ENCODE measurements at regions not wholly inside any gene's neighbourhood (a gene's known extent, or its start where the extent isn't known, plus 50 kb on each side); places are given as distances from the start of the nearest gene placed in this dataset.
"Not testable (repeated sequence)": the region's sequence is repeated elsewhere in the genome, so short reads cannot be mapped to it uniquely, and the experiment has no call there.

DNA sequence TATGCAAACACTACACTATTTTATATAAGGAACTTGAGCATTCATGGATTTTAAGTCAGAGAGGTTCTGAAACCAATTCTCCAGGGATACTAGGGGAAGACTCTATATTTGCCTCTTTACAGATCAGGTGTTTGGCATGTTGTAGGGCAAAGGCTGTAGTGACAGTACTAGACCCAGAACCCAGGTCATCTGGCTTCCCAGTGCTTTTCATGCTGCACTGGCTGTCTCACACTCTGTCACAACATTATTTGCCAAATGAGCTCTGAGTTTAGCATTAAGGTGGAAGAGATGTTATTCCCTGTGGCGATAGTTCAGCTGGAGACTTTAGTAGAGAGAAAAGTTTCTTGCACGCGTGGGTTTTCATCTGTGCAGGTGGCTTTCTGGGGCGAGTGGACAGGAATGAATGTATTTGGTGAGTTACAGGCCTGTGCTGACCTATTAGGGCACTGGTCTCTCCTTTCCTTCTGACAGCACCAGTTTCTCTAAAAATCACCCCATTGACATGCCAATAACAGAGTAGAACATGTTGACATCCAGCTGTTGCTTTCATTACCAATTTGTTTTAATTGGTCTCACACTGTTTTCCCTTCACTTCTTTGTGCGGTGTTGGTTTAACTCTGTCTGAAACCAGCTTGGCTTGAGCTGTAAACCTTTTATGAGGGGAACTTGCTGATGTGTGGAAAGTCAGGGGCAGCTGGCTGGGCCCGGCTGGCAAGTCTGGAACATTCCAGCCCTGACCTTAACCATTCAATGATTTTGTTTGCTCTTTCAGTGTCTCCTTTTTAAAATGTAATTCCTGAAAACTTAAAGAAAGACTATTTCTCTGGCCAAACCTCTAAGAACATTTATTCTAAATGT is 643.0 kb upstream of the FAM98A start:
- DNase-seq = no peak

DNA sequence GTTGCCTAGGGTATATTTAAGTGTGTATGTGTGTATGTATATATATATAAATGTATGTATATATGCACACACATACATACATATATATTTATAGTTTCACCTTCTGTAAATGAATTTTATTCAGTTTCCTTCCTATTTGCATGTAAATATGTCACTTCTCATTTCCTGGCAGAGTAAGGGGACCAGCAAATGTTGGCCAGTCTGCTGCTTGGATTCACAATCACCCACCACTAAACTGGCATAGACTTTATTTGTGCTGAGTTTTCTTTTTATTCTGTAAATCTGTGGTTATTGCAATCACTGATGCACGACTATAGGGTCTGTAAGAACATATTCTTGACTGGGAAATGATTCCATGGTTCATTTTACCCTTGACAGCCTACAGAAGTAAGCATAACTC is 640.4 kb upstream of the FAM98A start:
- DNase-seq = no peak

DNA sequence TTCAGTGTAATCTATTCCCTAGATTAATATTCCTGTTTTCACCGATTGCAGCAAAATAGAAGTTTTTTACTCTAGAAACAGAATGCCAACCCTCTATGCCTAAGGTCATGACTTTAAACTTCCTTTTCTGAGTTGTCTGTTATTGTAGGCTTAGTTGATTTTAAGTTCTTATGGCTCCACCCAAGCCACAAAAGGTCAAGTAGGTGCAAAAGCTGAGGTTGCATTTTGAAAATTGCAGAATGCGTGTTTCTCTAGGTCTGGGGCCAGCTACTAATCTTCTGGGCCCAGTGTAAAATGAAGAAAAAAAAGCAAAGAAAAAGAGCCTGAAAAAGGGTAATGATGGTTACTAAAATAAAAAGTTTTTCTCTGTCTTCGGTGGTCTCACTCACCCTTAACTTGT is 635.7 kb upstream of the FAM98A start:
- DNase-seq = no peak

DNA sequence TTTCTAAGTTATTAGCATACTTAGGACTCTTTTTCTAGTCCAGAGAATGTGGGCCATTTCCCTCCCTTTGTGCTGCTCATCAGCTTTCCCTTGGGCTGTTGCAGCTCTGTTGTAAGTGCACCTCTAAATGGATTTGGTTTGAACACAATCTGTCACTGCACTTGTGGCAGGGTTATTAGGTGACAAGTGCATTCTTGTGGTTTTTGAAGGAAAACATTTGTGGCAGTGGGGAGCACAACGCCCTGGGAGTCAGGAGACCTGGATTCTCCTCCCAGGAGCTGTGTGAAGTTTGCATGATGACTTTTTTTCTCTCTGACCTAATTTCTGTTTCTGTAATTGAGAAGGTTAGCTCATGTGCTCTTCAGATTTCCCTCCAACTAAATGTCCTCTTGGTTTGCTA is 630.9 kb upstream of the FAM98A start:
- DNase-seq = no peak

DNA sequence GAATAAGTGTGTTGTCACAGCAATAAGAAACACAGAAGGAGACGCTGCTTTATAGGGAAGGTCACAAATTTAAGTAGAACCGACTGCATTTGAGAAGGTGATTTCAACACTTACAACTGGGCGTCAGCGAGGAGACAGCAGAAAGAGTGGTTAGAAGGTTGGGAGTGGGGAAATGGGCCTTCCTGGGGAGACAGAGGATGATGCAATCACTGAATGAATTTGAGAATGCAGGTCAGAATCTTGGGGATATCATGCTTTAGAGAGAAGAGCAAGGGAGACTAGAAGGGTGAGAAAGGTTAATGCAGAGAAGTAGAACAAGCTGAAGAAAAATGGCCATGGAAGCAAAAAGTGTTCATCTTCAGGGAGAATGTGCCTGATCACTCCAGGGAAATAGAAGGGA is 616.1 kb upstream of the FAM98A start:
- DNase-seq = no peak

DNA sequence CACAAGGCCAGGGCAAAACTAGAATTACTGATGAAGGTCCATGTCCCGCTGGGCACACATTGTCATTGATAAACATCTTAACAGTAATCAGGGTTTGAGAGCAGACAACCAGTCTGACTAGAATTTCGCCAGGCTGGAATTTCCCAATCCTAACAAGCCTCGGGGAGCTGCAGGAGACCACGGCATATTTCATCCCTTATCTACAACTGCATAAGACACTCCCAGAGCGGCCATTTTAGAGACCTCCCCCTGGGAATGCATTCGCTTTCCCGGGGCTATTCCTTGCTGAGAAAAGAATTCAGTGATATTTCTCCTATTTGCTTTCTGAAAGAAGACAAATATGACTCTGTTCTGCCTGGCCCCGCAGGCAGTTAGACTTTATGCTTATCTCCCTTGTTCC is 611.3 kb upstream of the FAM98A start:
- not testable (repeated sequence) for DNase-seq

DNA sequence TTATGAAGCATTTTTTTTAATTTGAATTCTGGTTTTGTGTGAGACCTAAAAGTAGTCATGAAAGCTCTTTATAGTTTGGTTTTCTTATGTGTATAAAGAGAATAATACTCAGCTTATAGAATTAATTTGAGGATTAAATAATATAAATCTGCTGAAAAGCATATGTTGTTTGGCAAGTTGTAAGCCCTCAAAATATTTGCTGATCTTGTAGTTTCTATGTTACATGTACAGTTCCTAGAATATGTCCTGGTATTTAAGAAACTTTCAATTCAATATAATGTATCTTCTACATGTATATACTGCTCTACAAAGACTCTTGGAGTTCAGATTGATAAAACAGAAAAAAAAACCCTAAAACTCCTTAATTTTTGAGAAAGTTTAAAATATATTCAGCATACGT is 605.5 kb upstream of the FAM98A start:
- DNase-seq = no peak

DNA sequence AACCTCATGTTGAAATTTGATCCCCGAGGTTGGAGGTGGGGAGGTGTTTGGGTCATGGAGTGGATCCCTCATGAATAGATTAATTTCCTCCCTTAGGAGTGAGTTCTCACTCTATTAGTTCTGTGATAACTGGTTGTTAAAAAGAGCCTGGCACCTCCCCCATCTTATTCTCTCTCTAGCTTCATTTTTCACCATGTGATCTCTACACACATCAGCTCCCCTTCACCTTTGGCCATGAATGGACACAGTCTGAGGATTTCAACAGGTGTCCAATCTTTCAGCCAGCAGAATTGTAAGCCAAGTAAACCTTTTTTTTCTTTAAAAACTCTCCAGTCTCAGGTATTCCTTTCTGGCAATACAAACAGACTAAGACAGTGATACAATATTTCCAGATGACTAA is 602.0 kb upstream of the FAM98A start:
- DNase-seq = no peak

DNA sequence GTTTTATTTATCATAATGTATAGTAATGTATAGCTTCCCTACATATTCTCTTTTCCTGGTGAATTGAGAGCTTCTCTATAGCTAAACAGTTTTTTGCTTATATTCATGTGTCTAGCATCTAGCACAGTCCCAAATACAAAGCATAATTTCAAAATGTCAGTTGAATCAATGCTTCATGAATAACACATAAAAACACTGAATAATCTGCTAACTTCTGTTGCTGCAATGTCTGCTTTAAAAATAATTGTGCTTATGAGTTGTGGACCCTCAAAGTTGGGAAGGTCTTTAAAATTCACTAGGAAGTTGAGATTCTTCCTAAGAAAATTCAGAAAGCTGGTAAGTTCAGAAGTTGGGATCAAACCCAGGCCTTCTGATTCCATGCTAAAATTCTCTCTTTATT is 600.9 kb upstream of the FAM98A start:
- no peak for DNase-seq

DNA sequence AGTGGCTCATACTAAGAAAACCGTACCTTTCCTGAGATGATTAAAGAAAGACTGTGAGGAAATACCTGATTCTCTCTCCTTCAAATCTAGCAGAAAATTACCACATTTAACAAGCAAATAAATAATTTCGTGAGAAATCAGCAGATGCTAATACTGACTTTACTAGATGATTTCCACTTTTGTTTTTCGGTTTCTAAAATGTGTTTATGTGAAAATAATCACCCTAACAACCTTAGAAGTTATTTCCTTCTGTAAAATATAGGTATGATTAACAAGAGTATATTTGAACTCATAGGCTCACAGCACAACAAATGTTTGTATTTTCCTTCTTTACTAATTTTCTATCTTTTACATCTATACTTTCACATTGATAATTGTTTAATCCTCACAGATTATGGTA is 594.1 kb upstream of the FAM98A start:
- no peak for DNase-seq

DNA sequence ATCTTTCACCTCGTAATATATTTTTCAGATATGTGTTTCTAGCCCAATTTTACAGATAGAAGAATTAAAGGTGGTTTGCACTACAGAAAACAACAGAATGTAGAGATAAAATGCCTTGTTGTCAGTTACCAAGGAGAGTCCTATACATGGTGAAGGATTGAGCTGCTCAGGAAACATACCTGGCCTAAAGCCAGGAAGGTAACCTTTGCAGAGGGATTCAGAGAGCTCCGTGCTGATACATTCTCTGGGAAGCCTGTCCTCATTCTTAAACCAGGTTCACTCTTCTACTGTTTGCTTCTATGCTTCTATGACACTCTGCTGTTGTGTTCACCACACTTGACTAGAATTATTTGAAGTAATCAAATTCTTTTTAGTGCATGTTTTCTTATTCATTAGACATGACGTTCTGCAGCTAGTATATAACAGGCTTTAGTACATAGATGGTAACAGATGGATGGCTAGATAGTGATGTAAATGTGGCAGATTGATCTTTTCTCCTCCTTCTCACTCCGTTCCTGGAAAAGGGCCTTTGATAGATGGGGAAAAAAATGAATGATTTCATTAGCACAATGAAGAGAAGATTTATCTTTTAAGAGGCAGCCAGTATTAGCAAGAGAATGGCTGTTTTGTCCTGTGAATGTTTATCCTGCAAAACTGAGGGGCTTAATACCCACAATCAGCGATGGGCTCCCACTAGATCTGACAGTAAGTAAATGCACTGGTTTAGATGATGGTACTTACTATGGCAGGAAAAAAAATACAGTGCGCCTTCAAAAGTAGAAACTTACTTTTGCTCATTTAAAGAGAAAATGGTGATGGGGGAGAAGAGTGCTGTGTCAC is 589.6 kb upstream of the FAM98A start:
- no peak for DNase-seq

DNA sequence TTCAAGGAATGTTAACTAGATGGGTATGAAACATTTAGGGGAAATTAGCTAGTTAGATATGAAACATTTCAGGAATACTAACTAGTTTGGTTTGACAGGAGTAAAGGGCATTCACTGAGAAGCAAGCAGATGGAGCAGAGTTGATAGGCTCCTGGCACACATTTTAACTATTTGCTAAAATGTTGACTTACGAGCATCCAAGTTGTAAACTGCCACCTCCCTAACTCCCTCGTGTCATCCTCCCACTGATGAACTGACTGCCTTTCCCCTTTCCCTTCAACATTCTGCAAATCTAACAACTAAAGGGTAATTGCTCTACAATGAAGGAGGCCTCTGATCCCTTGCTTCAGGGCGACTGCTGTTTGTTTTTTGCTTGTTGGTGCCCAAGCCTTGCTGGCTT is 580.4 kb upstream of the FAM98A start:
- no peak for DNase-seq

DNA sequence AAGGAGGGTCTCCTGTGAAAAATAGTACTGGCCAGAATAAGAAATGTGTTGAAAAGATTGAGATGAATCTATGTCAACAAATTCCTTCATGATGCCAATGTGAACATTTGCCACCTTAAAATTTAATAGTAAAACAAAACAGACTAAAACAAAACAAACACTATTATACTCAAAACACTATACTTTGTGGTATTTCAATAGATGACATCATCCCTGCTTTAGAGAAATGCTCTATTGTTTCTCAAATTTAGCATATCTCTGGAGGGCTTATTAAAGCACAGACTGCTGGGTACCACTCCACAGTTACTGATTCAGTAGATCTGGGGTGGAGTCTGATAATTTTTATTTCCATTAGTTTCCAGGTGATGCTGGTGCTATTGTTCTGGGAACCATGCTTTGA is 579.4 kb upstream of the FAM98A start:
- DNase-seq = no peak

DNA sequence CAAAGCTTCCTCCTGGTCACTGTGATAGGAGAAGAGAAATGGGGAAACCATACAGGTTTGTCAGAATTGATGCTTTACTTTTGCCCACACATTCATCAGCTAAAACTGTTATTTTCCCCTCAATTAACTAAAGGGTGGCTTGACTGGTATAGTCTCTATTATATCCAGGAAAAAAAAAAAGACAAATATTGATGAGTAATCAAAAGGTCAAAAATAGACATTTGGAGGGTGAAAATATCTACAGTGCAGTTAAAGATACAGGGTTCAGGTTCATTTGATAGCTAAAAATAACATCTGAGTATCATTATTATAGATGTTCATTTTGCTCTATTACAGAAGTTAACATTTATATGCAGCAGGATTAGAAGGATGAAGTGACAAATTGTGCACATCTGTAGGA is 577.6 kb upstream of the FAM98A start:
- DNase-seq = no peak

DNA sequence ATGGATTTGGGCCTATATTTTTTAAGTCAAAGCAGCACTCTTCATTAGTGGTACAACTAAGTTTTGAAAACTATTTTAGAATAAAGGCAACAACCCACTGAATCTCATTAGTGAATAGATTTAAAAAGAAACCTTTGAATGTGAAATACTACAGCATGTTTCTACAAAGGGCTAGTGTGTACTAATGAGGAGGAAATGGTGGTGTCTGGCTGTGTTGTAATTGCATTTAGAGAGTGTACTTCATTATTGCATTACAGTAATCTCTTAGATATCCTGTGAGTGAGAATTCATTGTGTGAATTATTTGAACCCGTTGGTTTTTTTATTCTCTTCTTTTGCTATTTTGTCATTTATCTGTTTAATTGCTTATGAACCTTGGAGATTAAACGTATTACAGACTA is 575.4 kb upstream of the FAM98A start:
- DNase-seq = no peak

DNA sequence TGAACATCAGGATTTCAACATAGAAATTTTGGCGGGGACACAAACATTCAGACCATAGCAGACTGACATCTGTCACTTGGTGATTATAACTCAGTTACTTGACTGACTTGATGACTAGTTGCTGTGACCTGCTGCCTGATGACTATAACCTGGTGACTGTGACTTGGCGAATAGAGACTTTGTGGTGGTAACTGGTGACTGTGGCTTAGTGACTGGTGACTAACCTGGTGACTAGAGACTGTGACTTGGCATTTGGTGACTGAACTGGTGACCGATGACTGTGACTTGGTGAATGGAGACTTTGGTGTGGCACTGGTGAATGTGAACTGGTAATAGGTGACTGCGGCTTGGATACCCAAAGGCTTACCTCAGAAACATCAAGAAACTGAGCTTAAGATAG is 563.1 kb upstream of the FAM98A start:
- DNase-seq = no peak

DNA sequence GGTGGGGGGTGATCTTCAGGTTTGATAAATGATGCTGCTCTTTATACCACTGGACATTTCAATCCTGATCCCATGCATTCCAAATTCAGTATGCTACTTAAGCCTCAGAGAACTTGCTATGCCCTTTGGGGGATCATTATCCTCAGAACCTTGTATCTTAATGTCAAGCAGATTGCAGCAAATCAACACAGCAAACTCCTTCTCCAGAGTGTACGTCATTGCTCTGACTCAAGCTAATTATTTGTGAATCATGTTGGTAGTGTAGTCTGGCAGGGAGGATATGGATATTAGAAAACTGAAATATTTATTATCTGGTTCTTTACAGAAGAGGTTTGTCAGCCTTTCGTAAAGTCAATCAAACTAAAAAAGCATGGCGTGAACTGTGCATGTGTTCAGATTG is 562.5 kb upstream of the FAM98A start:
- DNase-seq = no peak

DNA sequence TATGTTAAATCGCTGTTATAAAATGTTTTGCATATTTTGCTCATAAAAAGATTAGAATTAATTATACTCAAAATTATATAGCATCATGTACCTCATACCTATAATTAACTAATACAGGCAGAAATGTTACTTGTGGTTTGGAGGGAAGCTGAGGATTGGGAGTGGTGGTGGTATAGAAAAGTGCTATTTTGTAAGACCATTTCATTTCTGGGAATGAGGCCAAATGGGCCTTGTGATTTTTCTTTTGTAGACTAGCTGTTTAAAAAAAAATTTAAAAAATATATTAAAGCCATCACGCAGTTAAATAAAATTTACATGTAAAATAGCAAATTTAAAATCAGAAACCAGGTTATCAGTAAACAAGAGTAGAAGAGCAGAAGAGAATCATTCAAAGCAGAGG is 560.8 kb upstream of the FAM98A start:
- no peak for DNase-seq

DNA sequence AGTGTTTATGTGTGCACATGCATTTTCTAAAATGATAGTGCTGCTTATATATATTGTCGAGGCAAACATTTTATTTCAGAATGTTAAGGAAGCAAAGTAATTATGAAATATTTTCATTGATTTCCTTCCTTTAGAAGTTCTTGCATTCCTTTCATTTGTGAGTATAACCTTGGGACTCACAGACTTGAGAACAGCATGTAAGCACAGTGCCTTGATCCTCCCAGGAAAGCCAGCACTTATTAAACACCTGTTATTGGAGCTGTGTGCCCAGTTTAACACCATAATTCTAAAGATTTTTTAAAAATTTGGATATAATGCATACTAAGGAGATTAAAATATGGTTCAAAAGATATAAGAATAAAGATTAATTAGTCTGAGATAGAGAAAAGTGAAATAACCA is 554.4 kb upstream of the FAM98A start:
- DNase-seq = no peak

DNA sequence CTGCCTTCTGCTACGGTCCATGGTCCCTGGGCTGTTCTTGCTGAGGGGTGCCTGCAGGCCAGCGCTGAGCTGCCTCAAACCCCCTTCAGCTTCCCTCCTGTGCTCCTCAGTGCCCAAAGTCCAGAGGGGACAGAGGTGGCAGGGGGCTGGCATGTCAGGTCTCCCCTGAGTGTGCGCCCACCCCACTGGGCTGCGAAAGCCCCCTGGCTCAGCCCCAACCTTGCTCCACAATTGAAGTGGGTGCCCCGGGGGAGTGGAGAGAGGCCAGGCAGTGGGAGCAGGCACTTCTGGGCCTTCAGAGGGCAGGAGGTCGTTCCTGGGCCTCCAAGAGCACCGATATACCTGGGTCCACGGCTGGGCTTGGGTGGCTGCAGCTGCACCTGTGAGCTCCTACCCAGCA is 548.7 kb upstream of the FAM98A start:
- no peak for DNase-seq

DNA sequence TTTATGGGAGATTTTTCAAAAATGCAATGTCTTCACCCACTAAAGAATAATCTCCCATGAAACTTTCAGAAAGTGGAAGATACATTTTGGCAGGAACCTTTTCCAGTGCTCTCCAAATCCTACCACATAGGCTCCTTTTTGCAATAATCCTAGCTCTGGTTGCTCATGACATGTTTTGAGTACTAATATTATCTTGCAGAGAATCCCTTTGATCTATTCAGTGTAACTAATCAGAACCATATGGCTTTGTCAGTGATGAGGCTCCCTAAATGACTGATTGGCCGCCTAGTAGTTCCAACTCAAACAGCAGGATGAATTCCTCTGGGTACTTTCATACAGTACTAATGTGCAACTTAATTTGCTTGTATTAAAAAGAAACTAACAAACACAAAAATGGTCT is 544.0 kb upstream of the FAM98A start:
- DNase-seq = no peak

DNA sequence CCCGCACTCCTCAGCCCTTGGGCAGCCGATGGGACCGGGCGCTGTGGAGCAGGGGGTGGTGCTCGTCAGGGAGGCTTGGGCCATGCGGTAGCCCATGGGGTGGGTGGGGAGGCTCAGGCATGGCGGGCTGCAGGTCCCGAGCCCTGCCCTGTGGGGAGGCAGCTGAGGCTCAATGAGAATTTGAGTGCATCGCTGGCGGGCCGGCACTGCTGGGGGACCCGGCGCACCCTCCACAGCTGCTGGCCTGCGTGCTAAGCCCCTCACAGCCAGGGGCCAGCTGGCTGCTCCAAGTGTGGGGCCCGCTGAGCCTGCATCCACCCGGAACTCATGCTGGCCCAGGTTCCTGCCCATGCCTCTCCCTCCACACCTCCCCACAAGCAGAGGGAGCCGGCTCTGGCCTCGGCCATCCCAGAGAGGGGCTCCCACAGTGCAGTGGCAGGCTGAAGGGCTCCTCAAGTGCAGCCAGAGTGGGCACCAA is 543.5 kb upstream of the FAM98A start:
- DNase-seq = not testable (repeated sequence)

DNA sequence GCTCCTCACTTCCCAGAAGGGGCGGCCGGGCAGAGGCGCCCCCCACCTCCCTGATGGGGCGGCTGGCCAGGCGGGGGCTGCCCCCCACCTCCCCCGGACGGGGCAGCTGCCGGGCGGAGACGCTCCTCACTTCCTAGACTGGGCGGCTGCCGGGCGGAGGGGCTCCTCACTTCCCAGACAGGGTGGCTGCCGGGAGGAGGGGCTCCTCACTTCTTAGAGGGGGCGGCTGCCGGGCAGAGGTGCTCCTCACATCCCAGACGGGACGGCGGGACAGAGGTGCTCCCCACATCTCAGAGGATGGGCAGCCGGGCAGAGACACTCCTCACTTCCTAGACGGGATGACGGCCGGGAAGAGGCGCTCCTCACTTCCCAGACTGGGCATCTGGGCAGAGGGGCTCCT is 534.0 kb upstream of the FAM98A start:
- DNase-seq = not testable (repeated sequence)

DNA sequence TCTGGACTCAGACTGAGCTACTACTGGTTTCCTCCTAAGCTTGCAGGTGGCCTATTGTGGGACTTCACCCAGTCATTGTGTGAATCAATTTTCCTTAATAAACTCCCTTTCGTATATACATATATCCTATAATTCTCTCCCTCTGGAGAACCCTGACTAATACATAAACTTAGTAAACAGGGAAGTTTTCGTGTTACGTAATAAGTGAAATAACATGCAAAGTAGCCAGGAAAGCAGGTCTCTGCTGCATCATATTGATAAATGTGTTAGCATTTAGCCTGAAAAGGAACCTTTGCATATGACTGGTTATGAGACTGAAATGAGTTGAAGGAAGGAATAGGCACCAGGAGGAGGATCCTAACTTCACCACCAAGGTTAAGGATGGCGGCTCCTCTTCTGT is 527.2 kb upstream of the FAM98A start:
- DNase-seq = no peak
